ENCODE measurements at regions not wholly inside any gene's neighbourhood (a gene's known extent, or its start where the extent isn't known, plus 50 kb on each side); places are given as distances from the start of the nearest gene placed in this dataset.

- CTCF ChIA-PET: no interaction called here
- Histone ChIP-seq H3K27ac (ENCODE audit: insufficient read depth, low read length) (no peak overlapping the region), H3K9me3 (ENCODE audit: control insufficient read depth, insufficient read depth, low read length) (peaks cover 7% of the 10 kb centered on the region; the same call in 1 of the 2 replicates), H3K4ac (ENCODE audit: low read depth, low read length) (no peak overlapping the region), H3K9me1 (ENCODE audit: insufficient read depth, low read length) (no peaks in the 10 kb centered on the region), H4K20me1 (ENCODE audit: insufficient read depth, low read length) (no peaks in the 10 kb centered on the region), H3K14ac (replicated peaks; ENCODE audit: low read depth, low read length) (no peak overlapping the region), H3K36me3 (ENCODE audit: control insufficient read depth, insufficient read depth, low read length) (no peaks in the 10 kb centered on the region), H3K56ac (ENCODE audit: extremely low read depth, insufficient read depth, low read length) (no peak overlapping the region), H2BK20ac (ENCODE audit: low read depth, low read length) (no peak overlapping the region), H3K27me3 (ENCODE audit: control insufficient read depth, insufficient read depth, low read length) (no peaks in the 10 kb centered on the region), H4K91ac (ENCODE audit: insufficient read depth, low read depth, low read length) (no peak overlapping the region), H2BK120ac (ENCODE audit: low read depth, low read length) (no peak overlapping the region), H2AK9ac (replicated peaks; ENCODE audit: low read depth, low read length, poor library complexity) (no peak overlapping the region), H4K8ac (ENCODE audit: low read depth in 2 of 2, low read length in 2 of 2) (no peak overlapping the region), H3K79me1 (ENCODE audit: low read depth in 1 of 2, low read length in 2 of 2) (no peaks in the 10 kb centered on the region), H3K23ac (ENCODE audit: low read depth, low read length) (no peak overlapping the region), H3K4me3 (ENCODE audit: insufficient read depth, low read depth, low read length) (no peak overlapping the region), H2BK5ac (ENCODE audit: low read depth, low read length, poor library complexity, severe bottlenecking) (no peak overlapping the region), H2AK5ac (ENCODE audit: low read depth, low read length) (no peak overlapping the region), H3K18ac (ENCODE audit: low read depth, low read length) (no peak overlapping the region), H3K4me1 (ENCODE audit: control insufficient read depth, insufficient read depth, low read length) (no peaks in the 10 kb centered on the region), H2AFZ (replicated peaks; ENCODE audit: low read length, poor library complexity) (no peak overlapping the region), H2BK15ac (ENCODE audit: low read depth, low read length) (no peak overlapping the region), H3K9ac (ENCODE audit: low read depth, low read length) (no peak overlapping the region), H3K4me2 (ENCODE audit: low read depth, low read length) (no peak overlapping the region), H4K5ac (ENCODE audit: low read depth, low read length) (no peak overlapping the region)
- dilution Hi-C loops (cut with HindIII; ENCODE audit: low sequenced_read_pairs, unreplicated experiment): no loop called here
- in situ Hi-C loops (cut with MboI; ENCODE audit: low sequenced_read_pairs): no loop called here
- no CpG with 5 or more reads among the region's 4 CpGs for WGBS, 2 experiments (ENCODE audit: extremely low coverage in 2 of 2, insufficient read length in 1 of 2)
- no peak for DNase-seq
- intact Hi-C loops (cut with micrococcal nuclease): no loop called here
- POLR2A ChIA-PET (ENCODE audit: unreplicated experiment): no interaction called here
- no peak for ATAC-seq (ENCODE audit: low read depth)
- BruUV-seq (replicated peaks): no TSS peak
- TF ChIP-seq RAD21 (IDR thresholded peaks at IDR 0.05; ENCODE audit: low read length) (no peak), POLR2A (IDR thresholded peaks at IDR 0.05; ENCODE audit: low read depth, low read length) (no peak), RFX5 (IDR thresholded peaks at IDR 0.05; ENCODE audit: low read depth, low read length) (no peak), FOS (IDR thresholded peaks at IDR 0.05; ENCODE audit: low read depth, low read length) (no peak), MAFK (IDR thresholded peaks at IDR 0.05; ENCODE audit: low read depth, low read length) (no peak), BHLHE40 (IDR thresholded peaks at IDR 0.05; ENCODE audit: low read depth, low read length) (no peak), MAZ (IDR thresholded peaks at IDR 0.05; ENCODE audit: borderline replicate concordance, low read depth, low read length) (no peak), CEBPB (IDR thresholded peaks at IDR 0.05; ENCODE audit: low read depth, low read length) (no peak), MXI1 (IDR thresholded peaks at IDR 0.05; ENCODE audit: borderline replicate concordance, low read depth, low read length) (no peak), USF2 (IDR thresholded peaks at IDR 0.05; ENCODE audit: low read depth, low read length) (no peak)
These were observed 757.1 kb downstream of the SORCS3 start for GRCh38 chr10:105398202-105398601.
